K562 (cell line): ENCODE measurements at regions not wholly inside any gene's neighbourhood (a gene's known extent, or its start where the extent isn't known, plus 50 kb on each side); places are given as distances from the start of the nearest gene placed in this dataset.

ENCODE experiments used
- CCAR2 ChIP-seq: fragments of 200-400 bp; formaldehyde crosslinking; IDR thresholded peaks from 2 replicates; pipeline ENCODE4 v1.6.1; 2017; ENCODE audit warnings: mild to moderate bottlenecking, low read depth, low read length
- IRF9 ChIP-seq: fragments of 450-650 bp; IDR thresholded peaks from 2 replicates; pipeline ENCODE4 v1.6.1; 2016; ENCODE audit warnings: missing biosample characterization, missing genetic modification characterization
- NR1H2 ChIP-seq: sonication (generic); formaldehyde crosslinking; IDR thresholded peaks from 2 replicates; pipeline ENCODE4 v1.4.0; 2020; ENCODE audit warnings: mild to moderate bottlenecking, missing genetic modification reagents
- SIN3B ChIP-seq: fragments of 450-650 bp; IDR thresholded peaks from 2 replicates; pipeline ENCODE4 v1.6.1; 2017; ENCODE audit warnings: low read depth, mild to moderate bottlenecking, moderate library complexity

DNA sequence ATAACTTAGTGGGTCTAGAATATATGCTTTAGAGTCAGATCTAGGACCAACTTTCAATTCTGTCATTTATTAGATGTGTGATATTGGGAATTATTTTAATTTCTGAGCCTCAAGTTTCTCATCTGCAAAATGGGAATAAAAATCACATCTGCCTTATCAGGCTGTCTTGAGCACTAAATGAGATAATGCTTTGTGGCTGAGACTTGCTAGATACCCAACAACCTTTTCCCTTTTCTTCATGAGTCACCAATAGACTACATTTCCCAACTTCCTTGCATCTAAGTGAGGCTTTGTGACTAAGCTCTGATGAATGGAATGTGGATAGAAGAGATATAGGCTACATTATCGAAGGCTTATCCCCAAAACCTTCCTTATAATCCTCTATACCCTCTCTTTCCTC, 220.7 kb upstream of the SESN3 start:
- TF ChIP-seq SIN3B (no peak), CCAR2 (no peak), NR1H2 (CRISPR knock-in tag) (no peak), IRF9 (tag) (no peak)
